Keratinocyte (primary cell): ENCODE measurements at regions not wholly inside any gene's neighbourhood (a gene's known extent, or its start where the extent isn't known, plus 50 kb on each side); places are given as distances from the start of the nearest gene placed in this dataset.

Source experiments
- DNase-seq: peaks from one replicate; pipeline ENCODE4 v3.0.0-alpha.2; 2011; ENCODE audit warnings: low read depth, missing footprints, low spot score
- FAIRE-seq: peaks from 2 replicates; lab custom pipeline; 2011; peaks lifted over from hg19 to GRCh38; lab: Jason Lieb, UNC
- H2AFZ ChIP-seq: 2 replicates; pipeline ENCODE4 v1.6.0; 2012; ENCODE audit warnings: low read length, control low read depth, inconsistent platforms; ENCODE audit not compliant: control insufficient read depth
- H3K27ac ChIP-seq: 2 replicates; pipeline ENCODE4 v1.5.1; 2011; ENCODE audit warnings: low read length; ENCODE audit not compliant: control insufficient read depth, insufficient read depth
- H3K27me3 ChIP-seq: 3 replicates; pipeline ENCODE4 v1.6.0; 2011; ENCODE audit warnings: low read length; ENCODE audit not compliant: control insufficient read depth, insufficient read depth; ENCODE audit errors: extremely low read depth
- H3K36me3 ChIP-seq, 2 experiments: 2 replicates in 1 of 2; 3 replicates in 1 of 2; pipeline ENCODE4 v1.5.1; 2011; ENCODE audit warnings: low read length in 2 of 2, mild to moderate bottlenecking in 1 of 2; ENCODE audit not compliant: control insufficient read depth in 2 of 2, insufficient read depth in 2 of 2; ENCODE audit errors: extremely low read depth in 1 of 2
- H3K4me1 ChIP-seq: 3 replicates; pipeline ENCODE4 v1.5.1; 2011; ENCODE audit warnings: low read length; ENCODE audit not compliant: control insufficient read depth, insufficient read depth; ENCODE audit errors: extremely low read depth
- H3K4me2 ChIP-seq: 3 replicates; pipeline ENCODE4 v1.6.0; 2011; ENCODE audit warnings: low read depth, low read length; ENCODE audit not compliant: control insufficient read depth, insufficient read depth; ENCODE audit errors: extremely low read depth
- H3K4me3 ChIP-seq, 3 experiments: fragments of 200-600 bp in 1 of 3; sonication (generic) in 1 of 3; 2 replicates in 2 of 3; 3 replicates in 1 of 3; pipeline ENCODE4 v1.5.1; 2011 to 2016; ENCODE audit warnings: low read length in 3 of 3, mild to moderate bottlenecking in 3 of 3, control low read depth in 2 of 3, inconsistent platforms in 1 of 3, low read depth in 1 of 3, mixed read lengths in 1 of 3, mixed run types in 1 of 3, moderate library complexity in 1 of 3; ENCODE audit not compliant: control insufficient read depth in 2 of 3, insufficient read depth in 2 of 3; ENCODE audit errors: extremely low read depth in 1 of 3
- H3K79me2 ChIP-seq: 2 replicates; pipeline ENCODE4 v1.6.0; 2012; ENCODE audit warnings: low read length; ENCODE audit not compliant: control insufficient read depth, insufficient read depth
- H3K9ac ChIP-seq: 3 replicates; pipeline ENCODE4 v1.6.0; 2011; ENCODE audit warnings: low read length; ENCODE audit not compliant: control insufficient read depth, insufficient read depth; ENCODE audit errors: extremely low read depth
- H3K9me1 ChIP-seq: 3 replicates; pipeline ENCODE4 v1.6.0; 2011; ENCODE audit warnings: low read length; ENCODE audit not compliant: control insufficient read depth, insufficient read depth; ENCODE audit errors: extremely low read depth
- H3K9me3 ChIP-seq: 2 replicates; pipeline ENCODE4 v1.5.1; 2012; ENCODE audit warnings: low read depth, low read length; ENCODE audit not compliant: control insufficient read depth
- H4K20me1 ChIP-seq: 3 replicates; pipeline ENCODE4 v1.6.0; 2011; ENCODE audit warnings: low read length; ENCODE audit not compliant: control insufficient read depth, insufficient read depth; ENCODE audit errors: extremely low read depth
- CTCF ChIP-seq, 3 experiments: IDR thresholded peaks in 1 of 3; conservative IDR thresholded peaks in 1 of 3; optimal IDR thresholded peaks in 1 of 3; 2 replicates in 2 of 3; 3 replicates in 1 of 3; pipeline versions ENCODE3 to v1.5.1; 2011; ENCODE audit warnings: low read length in 3 of 3, mild to moderate bottlenecking in 3 of 3, moderate library complexity in 2 of 3, control low read depth in 1 of 3, inconsistent platforms in 1 of 3; ENCODE audit not compliant: insufficient read depth in 2 of 3; ENCODE audit errors: extremely low read depth in 1 of 3
- EZH2 ChIP-seq: IDR thresholded peaks from one replicate; pipeline ENCODE4 v1.6.1; 2012; ENCODE audit warnings: inconsistent platforms, mild to moderate bottlenecking, low read length, moderate library complexity
- dilution Hi-C: fragments of 300-500 bp; cut with MboI; formaldehyde crosslinking; loops from one replicate; pipeline ENCODE4 v1.7.0; 2020; ENCODE audit warnings: low sequenced_read_pairs; ENCODE audit not compliant: extremely low pct_ligation_motif_present

GRCh38 chr11:90805172-90805571 is 582.3 kb upstream of the CHORDC1 start:
- Histone ChIP-seq H3K4me1 (peaks cover 28% of the 10 kb centered on the region), H3K4me2 (peak overlapping the region; percentile 24), H3K27ac (no peak overlapping the region), H3K9me3 (no peaks in the 10 kb centered on the region), H3K36me3 (no peaks in the 10 kb centered on the region), H3K9me1 (no peaks in the 10 kb centered on the region), H3K9ac (no peak overlapping the region), H3K27me3 (no peaks in the 10 kb centered on the region), H2AFZ (no peak overlapping the region), H3K79me2 (no peaks in the 10 kb centered on the region), H3K4me3 (no peak overlapping the region), H4K20me1 (no peaks in the 10 kb centered on the region)
- TF ChIP-seq CTCF (optimal IDR thresholded peaks at IDR 0.05 in 1 of 3, IDR thresholded peaks at IDR 0.05 in 1 of 3, conservative IDR thresholded peaks at IDR 0.05 in 1 of 3; ENCODE audit: extremely low read depth in 1 of 3, insufficient read depth in 2 of 3, low read length in 3 of 3) = no peak
- TF ChIP-seq EZH2 = no peak
- peak; percentile 26 for DNase-seq
- dilution Hi-C loops = no loop called here
- FAIRE-seq = no peak

DNA sequence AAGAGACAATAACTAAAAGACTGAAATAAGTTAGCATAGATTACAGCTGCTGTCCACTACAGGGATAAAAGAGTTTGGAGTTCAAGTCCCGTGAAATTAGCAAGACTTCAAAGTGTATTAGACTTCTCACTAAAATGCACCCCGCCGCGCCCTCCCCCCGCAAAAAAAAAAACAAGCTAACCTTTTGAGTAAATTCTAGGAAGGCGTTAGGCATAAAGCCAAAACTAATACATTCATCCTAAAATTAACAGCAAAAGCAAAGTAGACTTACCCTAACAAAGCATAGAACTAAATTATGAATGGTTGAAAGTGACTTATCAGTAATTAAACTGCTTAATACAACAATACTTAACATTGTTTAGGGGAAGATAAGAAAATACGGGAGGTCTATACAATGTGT is 581.0 kb upstream of the CHORDC1 start:
- H3K27me3 ChIP-seq = no peaks in the 10 kb centered on the region
- no peaks in the 10 kb centered on the region for H3K36me3 ChIP-seq
- peak overlapping the region; percentile 64 for H2AFZ ChIP-seq
- no peaks in the 10 kb centered on the region for H3K9me1 ChIP-seq
- H4K20me1 ChIP-seq = no peaks in the 10 kb centered on the region
- no peaks in the 10 kb centered on the region for H3K9me3 ChIP-seq
- peaks cover 23% of the 10 kb centered on the region for H3K4me1 ChIP-seq
- H3K27ac ChIP-seq = peak overlapping the region; percentile 48
- no peak for DNase-seq
- no peak for FAIRE-seq
- peak overlapping the region; percentile 78 for H3K4me2 ChIP-seq
- H3K79me2 ChIP-seq = no peaks in the 10 kb centered on the region
- dilution Hi-C loops = no loop called here
- peak overlapping the region; percentile 8 for H3K9ac ChIP-seq
- peak overlapping the region in 2 of 3 experiments; percentile 45 to 48 for H3K4me3 ChIP-seq
- TF ChIP-seq CTCF (optimal IDR thresholded peaks at IDR 0.05 in 1 of 3, IDR thresholded peaks at IDR 0.05 in 1 of 3, conservative IDR thresholded peaks at IDR 0.05 in 1 of 3; ENCODE audit: extremely low read depth in 1 of 3, insufficient read depth in 2 of 3, low read length in 3 of 3) (no peak), EZH2 (no peak)
